ENCODE measurements at regions not wholly inside any gene's neighbourhood (a gene's known extent, or its start where the extent isn't known, plus 50 kb on each side); places are given as distances from the start of the nearest gene placed in this dataset.

DNA sequence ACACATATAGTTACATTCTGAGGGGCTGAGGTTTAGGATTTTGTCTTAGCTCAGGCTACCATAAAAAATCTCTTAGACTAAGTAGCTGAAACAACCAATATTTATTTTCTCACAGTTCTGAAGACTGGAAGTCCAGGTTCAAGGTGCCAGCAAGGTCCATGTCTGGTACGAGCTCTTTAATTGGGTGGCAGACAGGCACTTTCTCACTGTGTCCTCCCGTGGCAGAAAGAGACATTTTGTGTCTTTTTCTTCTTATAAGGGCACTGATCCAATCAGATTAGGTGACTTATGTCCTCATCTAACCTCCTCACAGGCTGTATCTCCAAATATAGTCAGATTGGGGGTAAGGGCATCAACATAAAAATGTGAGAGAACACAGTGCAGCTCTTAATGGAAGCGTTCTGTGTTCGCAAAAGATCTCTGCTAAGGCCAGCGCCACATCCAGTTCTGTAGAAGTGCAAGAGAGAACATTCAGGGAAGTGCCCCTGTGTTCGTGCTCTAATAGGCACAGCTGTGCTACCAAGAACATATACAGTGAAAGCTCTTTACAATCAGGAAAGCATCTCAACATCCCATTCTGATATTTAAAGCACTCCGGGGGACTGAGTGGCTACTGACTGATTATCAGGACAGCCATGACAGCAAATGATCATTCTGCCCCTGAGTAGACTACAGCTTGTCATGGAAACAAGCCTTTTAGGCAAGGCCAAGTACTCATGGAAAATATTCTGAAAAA lies 819.2 kb downstream of the LIG4 start:
- intact Hi-C loops (cut with micrococcal nuclease), result no loop called here
- Histone ChIP-seq H3K4me1 (ENCODE audit: control insufficient read depth, insufficient read depth, low read length) (no peaks in the 10 kb centered on the region), H3K27ac (ENCODE audit: low read length) (no peak overlapping the region), H3K27me3 (ENCODE audit: control insufficient read depth, insufficient read depth, low read length) (no peaks in the 10 kb centered on the region), H3K4me3 (ENCODE audit: low read length) (no peak overlapping the region), H3K36me3 (ENCODE audit: control insufficient read depth, insufficient read depth, low read length) (no peaks in the 10 kb centered on the region), H3K9me3 (ENCODE audit: control insufficient read depth, insufficient read depth, low read length) (no peaks in the 10 kb centered on the region)
- no peak overlapping the region for H3K4me3 Mint-ChIP-seq
- WGBS (ENCODE audit: insufficient coverage), result 84% methylated on average over 7 of the region's 7 CpGs
- no peaks in the 10 kb centered on the region for H3K4me1 Mint-ChIP-seq
- no peak overlapping the region for H3K27ac Mint-ChIP-seq
- TF ChIP-seq, protein P1, sequence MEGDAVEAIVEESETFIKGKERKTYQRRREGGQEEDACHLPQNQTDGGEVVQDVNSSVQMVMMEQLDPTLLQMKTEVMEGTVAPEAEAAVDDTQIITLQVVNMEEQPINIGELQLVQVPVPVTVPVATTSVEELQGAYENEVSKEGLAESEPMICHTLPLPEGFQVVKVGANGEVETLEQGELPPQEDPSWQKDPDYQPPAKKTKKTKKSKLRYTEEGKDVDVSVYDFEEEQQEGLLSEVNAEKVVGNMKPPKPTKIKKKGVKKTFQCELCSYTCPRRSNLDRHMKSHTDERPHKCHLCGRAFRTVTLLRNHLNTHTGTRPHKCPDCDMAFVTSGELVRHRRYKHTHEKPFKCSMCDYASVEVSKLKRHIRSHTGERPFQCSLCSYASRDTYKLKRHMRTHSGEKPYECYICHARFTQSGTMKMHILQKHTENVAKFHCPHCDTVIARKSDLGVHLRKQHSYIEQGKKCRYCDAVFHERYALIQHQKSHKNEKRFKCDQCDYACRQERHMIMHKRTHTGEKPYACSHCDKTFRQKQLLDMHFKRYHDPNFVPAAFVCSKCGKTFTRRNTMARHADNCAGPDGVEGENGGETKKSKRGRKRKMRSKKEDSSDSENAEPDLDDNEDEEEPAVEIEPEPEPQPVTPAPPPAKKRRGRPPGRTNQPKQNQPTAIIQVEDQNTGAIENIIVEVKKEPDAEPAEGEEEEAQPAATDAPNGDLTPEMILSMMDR (IDR thresholded peaks at IDR 0.05), result no peak
- H3K36me3 Mint-ChIP-seq, result no peaks in the 10 kb centered on the region
- DNase-seq, result no peak
- ATAC-seq, result no peak
- no peaks in the 10 kb centered on the region for H3K27me3 Mint-ChIP-seq (ENCODE audit: low read depth in 2 of 2)
- H3K9me3 Mint-ChIP-seq, result peaks cover 2 to 12% of the 10 kb centered on the region in 2 donors

DNA sequence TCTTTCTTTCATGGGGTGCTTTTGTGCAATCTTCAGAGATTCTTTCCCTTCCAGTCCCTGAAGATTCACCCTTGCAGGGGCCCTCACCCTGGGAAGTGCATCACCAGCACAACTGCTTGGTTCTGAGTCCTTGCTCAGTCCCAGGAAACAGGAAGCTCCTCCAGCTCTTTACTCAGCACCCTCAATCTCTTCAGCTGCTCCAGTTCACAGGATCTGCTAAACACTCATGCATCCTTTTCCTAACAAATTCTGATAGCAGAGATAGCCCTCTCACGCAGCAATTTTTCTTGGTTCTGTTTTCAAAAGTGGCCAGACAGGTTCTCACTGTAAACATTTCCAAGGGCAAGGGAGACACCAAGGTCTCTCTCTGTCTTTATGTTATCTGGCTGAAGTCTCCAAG lies 823.1 kb downstream of the LIG4 start:
- TF ChIP-seq, protein P1 (IDR thresholded peaks at IDR 0.05), result no peak
- no peak overlapping the region for H3K4me3 ChIP-seq (ENCODE audit: low read length)
- no peak for ATAC-seq
- Mint-ChIP-seq H3K4me1 (no peaks in the 10 kb centered on the region), H3K27me3 (ENCODE audit: low read depth in 2 of 2) (no peaks in the 10 kb centered on the region), H3K27ac (no peak overlapping the region), H3K9me3 (peaks cover 2 to 9% of the 10 kb centered on the region in 2 donors), H3K4me3 (no peak overlapping the region), H3K36me3 (no peaks in the 10 kb centered on the region)
- H3K9me3 ChIP-seq (ENCODE audit: control insufficient read depth, insufficient read depth, low read length), result no peaks in the 10 kb centered on the region
- intact Hi-C loops (cut with micrococcal nuclease), result no loop called here
- no peaks in the 10 kb centered on the region for H3K27me3 ChIP-seq (ENCODE audit: control insufficient read depth, insufficient read depth, low read length)
- no peak overlapping the region for H3K27ac ChIP-seq (ENCODE audit: low read length)
- H3K4me1 ChIP-seq (ENCODE audit: control insufficient read depth, insufficient read depth, low read length), result no peaks in the 10 kb centered on the region
- no peak for DNase-seq
- no peaks in the 10 kb centered on the region for H3K36me3 ChIP-seq (ENCODE audit: control insufficient read depth, insufficient read depth, low read length)
- WGBS (ENCODE audit: insufficient coverage), result 87% methylated on average over 1 of the region's 1 CpG

DNA sequence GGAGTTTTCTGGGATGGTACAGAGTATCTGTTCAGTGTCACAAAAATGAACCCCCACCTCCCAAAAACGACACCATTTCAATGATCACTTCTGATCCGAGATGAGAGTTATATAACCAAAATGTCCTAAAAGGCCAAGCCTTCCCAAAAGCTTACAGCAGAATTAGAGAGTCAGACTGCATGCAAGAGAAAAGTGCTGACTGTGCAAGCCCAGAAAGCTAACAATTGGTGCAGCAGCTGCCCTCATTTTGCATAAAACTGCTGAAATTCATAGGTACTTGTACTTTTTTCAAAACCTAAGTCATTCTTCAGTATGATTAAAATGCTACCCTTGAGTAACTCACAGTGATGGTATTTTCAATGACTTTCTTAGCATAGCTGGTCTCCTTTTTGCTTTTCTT lies 819.6 kb upstream of the ARGLU1 start:
- Mint-ChIP-seq H3K4me1 (no peaks in the 10 kb centered on the region), H3K27me3 (ENCODE audit: low read depth in 2 of 2) (no peaks in the 10 kb centered on the region), H3K36me3 (no peaks in the 10 kb centered on the region), H3K4me3 (no peak overlapping the region), H3K27ac (no peak overlapping the region), H3K9me3 (peaks cover 0 to 4% of the 10 kb centered on the region in 2 donors)
- Histone ChIP-seq H3K27ac (ENCODE audit: low read length) (no peak overlapping the region), H3K4me3 (ENCODE audit: low read length) (no peak overlapping the region), H3K27me3 (ENCODE audit: control insufficient read depth, insufficient read depth, low read length) (no peaks in the 10 kb centered on the region), H3K36me3 (ENCODE audit: control insufficient read depth, insufficient read depth, low read length) (no peaks in the 10 kb centered on the region), H3K4me1 (ENCODE audit: control insufficient read depth, insufficient read depth, low read length) (no peaks in the 10 kb centered on the region), H3K9me3 (ENCODE audit: control insufficient read depth, insufficient read depth, low read length) (no peaks in the 10 kb centered on the region)
- TF ChIP-seq, protein P1 (IDR thresholded peaks at IDR 0.05), result no peak
- DNase-seq, result no peak
- intact Hi-C loops (cut with micrococcal nuclease), result no loop called here
- WGBS (ENCODE audit: insufficient coverage), result 71% methylated on average over 2 of the region's 2 CpGs
- no peak for ATAC-seq

Data from natural killer cell (primary cell).